MCF 10A (cell line): ENCODE measurements at regions not wholly inside any gene's neighbourhood (a gene's known extent, or its start where the extent isn't known, plus 50 kb on each side); places are given as distances from the start of the nearest gene placed in this dataset.

Experiments
- BruUV-seq: library from RNA; stranded (reverse); fragments of 400-500 nt; replicated peaks from 2 replicates; lab custom pipeline; 2021; lab: Mats Ljungman, UMichigan
- CTCF ChIA-PET: fragments of 300-600 bp; sonication (Branson Sonifier 250); formaldehyde crosslinking; extraction: SDS; loops from one replicate; lab custom pipeline; 2021; ENCODE audit warnings: antibody characterized with exemption, inconsistent platforms; lab: Yijun Ruan, JAX
- POLR2A ChIA-PET: fragments of 300-600, 350-650 bp; sonication (Branson Sonifier 250); formaldehyde crosslinking; extraction: SDS; loops from one replicate; lab custom pipeline; 2020; ENCODE audit warnings: antibody characterized with exemption, inconsistent platforms; lab: Yijun Ruan, JAX
- DNase-seq: peaks from one replicate; pipeline ENCODE4 v3.0.0-alpha.2; 2018; ENCODE audit not compliant: unreplicated experiment
- H3K27ac Mint-ChIP-seq: one replicate; pipeline ENCODE4 v1.8.0; 2022; ENCODE audit warnings: mild to moderate bottlenecking, low read depth, mixed read lengths; ENCODE audit not compliant: unreplicated experiment
- H3K27me3 Mint-ChIP-seq: one replicate; pipeline ENCODE4 v1.8.0; 2022; ENCODE audit warnings: mixed read lengths; ENCODE audit not compliant: insufficient read depth, unreplicated experiment
- H3K36me3 Mint-ChIP-seq: one replicate; pipeline ENCODE4 v1.8.0; 2022; ENCODE audit warnings: mild to moderate bottlenecking, moderate library complexity, mixed read lengths; ENCODE audit not compliant: insufficient read depth, unreplicated experiment
- H3K4me1 Mint-ChIP-seq: one replicate; pipeline ENCODE4 v1.8.0; 2022; ENCODE audit warnings: mixed read lengths; ENCODE audit not compliant: insufficient read depth, unreplicated experiment
- H3K4me3 Mint-ChIP-seq: one replicate; pipeline ENCODE4 v1.8.0; 2022; ENCODE audit warnings: mild to moderate bottlenecking, moderate library complexity, mixed read lengths; ENCODE audit not compliant: unreplicated experiment
- H3K9me3 Mint-ChIP-seq: one replicate; pipeline ENCODE4 v1.8.0; 2022; ENCODE audit warnings: mixed read lengths; ENCODE audit not compliant: unreplicated experiment
- CTCF ChIP-seq: fragments of 200-600 bp; IDR thresholded peaks from one replicate; pipeline ENCODE4 v1.8.0; 2022; ENCODE audit warnings: antibody characterized with exemption, mild to moderate bottlenecking; ENCODE audit not compliant: unreplicated experiment
- intact Hi-C: fragments of 100-400 bp; cut with micrococcal nuclease; formaldehyde crosslinking; loops from 2 replicates; pipeline ENCODE4 v1.14.1; 2022

DNA sequence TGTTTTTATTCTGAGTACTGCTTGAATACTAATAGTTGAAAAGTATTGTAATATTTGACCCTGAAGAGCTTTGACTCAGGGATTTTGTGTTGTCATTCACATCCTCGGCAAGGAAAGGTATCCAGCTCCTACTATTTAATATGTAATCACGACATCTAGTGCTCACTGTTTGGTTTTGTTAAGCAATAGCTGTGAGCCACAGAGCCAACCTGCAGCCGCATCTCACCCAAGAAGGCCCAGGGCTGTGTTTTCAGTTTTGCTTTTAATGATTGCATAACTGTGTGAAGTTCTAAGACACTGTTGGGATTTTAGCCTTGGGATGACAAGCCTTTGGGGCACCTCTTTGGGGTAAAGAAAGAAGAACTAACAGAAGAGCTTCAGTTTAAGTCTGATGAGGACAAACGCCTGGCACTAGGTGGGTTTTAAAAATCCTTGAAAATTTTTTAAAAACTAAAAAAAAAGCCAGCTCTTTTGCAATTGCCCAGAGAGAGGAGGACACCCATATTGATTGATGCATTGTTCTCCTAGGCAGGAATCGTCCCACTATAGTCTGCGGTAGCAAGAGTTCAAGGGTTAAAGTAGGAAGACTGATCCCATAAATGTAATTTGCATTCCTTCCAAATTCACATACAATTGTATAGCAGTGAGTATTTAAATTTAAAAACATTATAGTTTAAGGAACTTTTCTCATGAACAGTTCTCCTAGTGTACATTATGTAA, 157.8 kb downstream of the RELL1 start:
- no TSS peak for BruUV-seq
- Mint-ChIP-seq H3K9me3 (no peaks in the 10 kb centered on the region), H3K4me3 (no peak overlapping the region), H3K27me3 (no peaks in the 10 kb centered on the region), H3K4me1 (peaks cover 6% of the 10 kb centered on the region), H3K36me3 (no peaks in the 10 kb centered on the region), H3K27ac (no peak overlapping the region)
- ChIA-PET CTCF (interaction anchor here (0.6 to 3.6 kb wide), 16 partner anchors 10 to 1315 kb away, joined by 3 to 31 read pairs (median 6); a partner anchor contains a TSS), POLR2A (interaction anchor here (0.8 to 1.8 kb wide), 6 partner anchors 9 to 298 kb away, joined by 3 to 9 read pairs (median 4); partner anchors contain the start of gene PGM2)
- intact Hi-C loops, result loop anchor here (1.0 to 2.0 kb wide), 2 partner anchors 38 to 75 kb away; a partner anchor contains a TSS
- DNase-seq, result peak; percentile 77
- TF ChIP-seq CTCF, result no peak

DNA sequence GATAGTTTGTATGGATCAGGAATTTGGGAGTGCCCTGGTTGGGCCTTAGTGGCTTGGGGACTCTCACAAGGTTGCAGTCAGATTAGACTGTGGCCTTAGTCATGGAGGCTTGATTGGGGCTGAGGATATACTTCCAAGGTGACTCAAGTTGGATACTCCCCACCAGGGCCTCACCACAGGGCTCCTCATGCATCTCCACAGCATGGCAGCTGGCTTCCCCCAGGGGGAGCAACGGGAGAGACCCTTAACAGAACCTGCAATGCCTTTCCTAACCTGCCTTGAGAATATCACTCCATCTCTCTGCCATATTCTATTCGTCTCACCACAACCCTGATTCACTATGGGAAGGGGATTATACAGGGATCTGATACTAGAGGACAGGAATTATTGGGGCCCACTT, 161.9 kb downstream of the RELL1 start:
- no peak for DNase-seq

GRCh38 chr4:37522996-37523395, 163.2 kb downstream of the RELL1 start:
- H3K4me1 Mint-ChIP-seq, result peaks cover 2% of the 10 kb centered on the region
- H3K27ac Mint-ChIP-seq, result no peak overlapping the region
- ChIA-PET CTCF (no interaction called here), POLR2A (no interaction called here)
- DNase-seq, result no peak
- no peak overlapping the region for H3K4me3 Mint-ChIP-seq
- TF ChIP-seq CTCF, result no peak
- no peaks in the 10 kb centered on the region for H3K27me3 Mint-ChIP-seq
- BruUV-seq, result no TSS peak
- no peaks in the 10 kb centered on the region for H3K9me3 Mint-ChIP-seq
- H3K36me3 Mint-ChIP-seq, result no peaks in the 10 kb centered on the region
- intact Hi-C loops, result no loop called here

More for the DNA sequence above, 161.9 kb downstream of the RELL1 start:
- Mint-ChIP-seq H3K4me3 (no peak overlapping the region), H3K27ac (no peak overlapping the region), H3K27me3 (no peaks in the 10 kb centered on the region), H3K36me3 (no peaks in the 10 kb centered on the region), H3K9me3 (no peaks in the 10 kb centered on the region), H3K4me1 (peaks cover 6% of the 10 kb centered on the region)
- CTCF ChIA-PET, result no interaction called here
- intact Hi-C loops, result no loop called here
- no TSS peak for BruUV-seq
- TF ChIP-seq CTCF, result no peak
- POLR2A ChIA-PET, result no interaction called here

- no peaks in the 10 kb centered on the region for H3K4me1 Mint-ChIP-seq
- ChIA-PET CTCF (no interaction called here), POLR2A (no interaction called here)
- intact Hi-C loops, result no loop called here
- peaks cover 7% of the 10 kb centered on the region for H3K9me3 Mint-ChIP-seq
- H3K4me3 Mint-ChIP-seq, result no peak overlapping the region
- no peak for TF ChIP-seq CTCF
- H3K27me3 Mint-ChIP-seq, result no peaks in the 10 kb centered on the region
- no peak overlapping the region for H3K27ac Mint-ChIP-seq
- no peaks in the 10 kb centered on the region for H3K36me3 Mint-ChIP-seq
- DNase-seq, result no peak
- BruUV-seq, result no TSS peak
Measured at GRCh38 chr4:37517326-37517725, 168.8 kb downstream of the RELL1 start.
